IPS-18a (cell line): ENCODE measurements at regions not wholly inside any gene's neighbourhood (a gene's known extent, or its start where the extent isn't known, plus 50 kb on each side); places are given as distances from the start of the nearest gene placed in this dataset.

Experiments
- H3K27ac ChIP-seq: one replicate; pipeline ENCODE4 v1.5.1; 2013; ENCODE audit warnings: low read length
- H3K27me3 ChIP-seq: one replicate; pipeline ENCODE4 v1.6.1; 2013; ENCODE audit warnings: mild to moderate bottlenecking, low read length; ENCODE audit not compliant: control insufficient read depth, insufficient read depth
- H3K36me3 ChIP-seq: one replicate; pipeline ENCODE4 v1.6.1; 2013; ENCODE audit warnings: low read depth, low read length; ENCODE audit not compliant: control insufficient read depth
- H3K4me1 ChIP-seq: one replicate; pipeline ENCODE4 v1.6.1; 2013; ENCODE audit warnings: low read depth, low read length; ENCODE audit not compliant: control insufficient read depth
- H3K4me3 ChIP-seq: one replicate; pipeline ENCODE4 v1.5.1; 2013; ENCODE audit warnings: low read length
- H3K9ac ChIP-seq: one replicate; pipeline ENCODE4 v1.6.1; 2013; ENCODE audit warnings: mild to moderate bottlenecking, low read length, moderate library complexity
- H3K9me3 ChIP-seq: one replicate; pipeline ENCODE4 v1.6.1; 2013; ENCODE audit warnings: low read depth, low read length; ENCODE audit not compliant: control insufficient read depth

DNA sequence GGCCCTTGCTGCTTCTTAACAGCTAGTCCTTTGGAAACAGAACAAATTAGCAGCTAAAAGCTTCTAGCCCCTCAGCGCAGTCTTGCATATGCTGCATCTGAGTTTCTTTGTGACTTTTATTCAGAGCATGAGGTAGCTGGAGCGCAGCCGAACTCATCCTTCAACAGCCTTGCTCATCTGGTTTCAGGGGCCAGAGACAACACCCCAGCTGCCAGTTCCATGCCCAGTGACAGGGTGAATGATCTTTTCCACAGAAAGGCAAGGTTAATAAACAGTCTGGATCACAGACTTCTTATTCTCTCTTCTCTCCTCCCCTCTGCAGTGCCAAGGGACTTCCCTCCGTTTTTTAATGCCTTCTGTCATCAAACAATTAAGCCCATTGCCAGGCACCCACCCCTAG is 216.6 kb upstream of the INTU start:
- H3K36me3 ChIP-seq: no peaks in the 10 kb centered on the region
- no peaks in the 10 kb centered on the region for H3K9me3 ChIP-seq
- H3K4me1 ChIP-seq: no peaks in the 10 kb centered on the region
- H3K27ac ChIP-seq: no peak overlapping the region
- H3K9ac ChIP-seq: no peak overlapping the region
- no peak overlapping the region for H3K4me3 ChIP-seq
- no peaks in the 10 kb centered on the region for H3K27me3 ChIP-seq

DNA sequence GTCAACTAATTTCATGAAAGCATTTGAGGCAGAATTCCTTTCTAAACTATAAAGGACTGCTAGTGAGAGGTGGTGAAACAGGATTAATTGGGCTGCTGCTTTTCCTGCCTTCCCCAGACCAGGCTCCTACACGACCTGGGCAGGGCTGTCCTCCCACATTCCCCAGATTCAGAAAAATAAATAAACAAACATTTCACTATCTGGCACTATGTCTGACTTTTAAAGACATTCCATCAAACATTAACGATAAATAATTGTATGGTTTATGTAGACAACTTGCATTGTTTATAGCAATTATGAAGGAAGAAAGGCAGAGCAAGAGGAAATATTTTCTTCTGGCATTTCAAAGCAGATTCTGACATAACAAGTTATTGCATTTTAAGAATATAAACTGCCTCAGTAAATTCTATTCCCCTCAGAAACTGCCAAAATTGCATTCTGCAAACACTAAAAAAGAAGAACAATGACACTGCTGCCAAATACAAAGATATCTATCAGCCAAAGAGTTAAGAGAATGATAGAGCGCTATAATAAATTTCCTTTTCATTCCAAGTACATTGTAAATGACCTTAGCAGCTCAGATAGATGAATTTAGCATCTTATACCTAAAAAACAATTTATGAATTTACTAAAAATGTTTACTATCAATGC is 214.7 kb upstream of the INTU start:
- Histone ChIP-seq H3K9me3 (no peaks in the 10 kb centered on the region), H3K9ac (no peak overlapping the region), H3K27me3 (no peaks in the 10 kb centered on the region), H3K36me3 (no peaks in the 10 kb centered on the region), H3K27ac (no peak overlapping the region), H3K4me1 (no peaks in the 10 kb centered on the region), H3K4me3 (no peak overlapping the region)

DNA sequence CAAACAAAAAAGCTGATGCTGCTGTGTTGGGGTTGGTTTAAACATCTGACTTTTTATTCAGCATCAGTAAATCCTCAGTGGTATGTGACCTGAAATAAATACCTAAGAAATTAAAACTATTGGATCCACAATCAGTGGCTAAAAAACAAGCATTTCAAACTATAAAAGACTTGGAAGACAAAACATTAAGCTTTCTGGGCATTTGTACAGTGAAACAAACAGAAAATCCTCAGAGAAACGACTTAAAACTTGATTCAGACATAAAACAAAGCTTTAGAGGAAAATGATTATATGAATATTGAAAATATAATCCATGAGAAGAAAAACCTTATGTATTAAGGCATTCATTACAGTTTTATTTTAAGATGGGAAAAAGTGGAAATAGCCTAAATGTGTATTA is 213.3 kb upstream of the INTU start:
- no peaks in the 10 kb centered on the region for H3K4me1 ChIP-seq
- no peak overlapping the region for H3K4me3 ChIP-seq
- no peaks in the 10 kb centered on the region for H3K9me3 ChIP-seq
- H3K27ac ChIP-seq: no peak overlapping the region
- no peaks in the 10 kb centered on the region for H3K36me3 ChIP-seq
- no peaks in the 10 kb centered on the region for H3K27me3 ChIP-seq
- no peak overlapping the region for H3K9ac ChIP-seq

DNA sequence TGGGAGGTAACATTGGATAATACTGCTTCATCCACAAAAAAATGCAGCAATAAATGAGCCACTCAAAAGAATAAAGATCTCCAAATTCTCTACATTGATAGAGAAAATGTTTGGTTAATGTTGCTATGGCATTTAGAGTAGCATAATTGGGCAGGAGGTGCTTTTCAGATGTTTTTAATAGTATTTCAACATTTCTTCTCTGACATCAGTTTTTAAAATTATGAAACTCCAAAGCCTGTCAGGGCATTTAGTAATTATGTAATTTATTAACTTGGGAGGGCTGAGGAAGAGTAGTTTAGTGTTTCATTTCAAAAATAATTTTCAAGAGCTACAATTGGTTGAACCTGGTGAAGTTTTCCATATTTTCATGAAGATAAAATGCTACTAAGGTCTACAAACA is 211.3 kb upstream of the INTU start:
- H3K4me1 ChIP-seq: no peaks in the 10 kb centered on the region
- no peak overlapping the region for H3K4me3 ChIP-seq
- no peaks in the 10 kb centered on the region for H3K9me3 ChIP-seq
- no peaks in the 10 kb centered on the region for H3K36me3 ChIP-seq
- H3K9ac ChIP-seq: no peak overlapping the region
- H3K27ac ChIP-seq: no peak overlapping the region
- H3K27me3 ChIP-seq: no peaks in the 10 kb centered on the region

DNA sequence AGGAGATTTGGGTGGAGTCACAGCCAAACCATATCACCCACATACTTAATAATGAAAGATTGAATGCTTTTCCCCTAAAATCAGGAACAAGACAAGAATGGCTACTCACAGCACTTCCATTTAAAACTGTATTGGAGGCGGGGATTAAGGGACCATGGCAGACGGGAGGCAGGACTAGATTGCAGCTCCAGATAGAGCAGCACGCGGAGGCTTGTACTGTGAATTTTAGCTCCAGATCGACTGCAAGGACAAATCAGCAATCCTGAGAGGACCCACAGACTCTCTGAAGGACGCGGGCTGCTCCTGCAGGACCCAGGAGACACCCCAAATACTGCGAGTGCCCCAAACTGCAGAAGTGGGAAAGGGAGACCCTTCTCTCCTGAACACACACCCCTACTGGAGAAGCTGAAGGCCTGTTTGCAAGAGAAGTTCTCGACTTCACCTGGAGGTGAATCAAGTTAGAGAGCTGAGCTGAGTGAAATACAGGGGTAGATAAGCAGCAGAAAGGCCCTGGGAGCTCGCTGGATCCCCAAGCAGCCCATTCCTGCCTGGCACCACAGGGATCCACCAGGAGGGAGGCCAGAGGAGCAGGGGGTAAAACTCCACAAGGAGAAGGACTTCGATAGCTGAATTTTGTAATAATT is 207.4 kb upstream of the INTU start:
- no peaks in the 10 kb centered on the region for H3K27me3 ChIP-seq
- H3K4me3 ChIP-seq: no peak overlapping the region
- H3K9me3 ChIP-seq: no peaks in the 10 kb centered on the region
- H3K4me1 ChIP-seq: no peaks in the 10 kb centered on the region
- H3K27ac ChIP-seq: no peak overlapping the region
- H3K9ac ChIP-seq: no peak overlapping the region
- H3K36me3 ChIP-seq: no peaks in the 10 kb centered on the region

DNA sequence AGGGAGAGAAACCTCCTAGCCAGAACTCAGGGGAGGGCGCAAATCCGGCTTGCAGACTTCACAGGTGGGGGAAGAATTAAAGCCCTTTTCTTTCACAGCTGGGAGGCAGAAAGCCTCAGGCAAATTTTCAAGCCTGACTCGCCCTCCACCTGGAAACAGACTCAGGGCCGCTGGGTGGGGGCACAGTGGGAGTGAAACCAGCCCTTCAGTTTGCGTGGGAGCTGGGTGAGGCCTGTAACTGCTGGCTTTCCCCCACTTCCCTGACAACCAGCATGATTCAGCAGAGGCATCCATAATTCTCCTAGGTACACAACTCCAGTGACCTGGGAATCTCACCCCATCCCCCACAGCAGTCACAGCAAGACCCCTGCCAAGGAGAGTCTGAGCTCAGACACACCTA is 206.9 kb upstream of the INTU start:
- Histone ChIP-seq H3K9ac (no peak overlapping the region), H3K36me3 (no peaks in the 10 kb centered on the region), H3K27me3 (no peaks in the 10 kb centered on the region), H3K27ac (no peak overlapping the region), H3K9me3 (no peaks in the 10 kb centered on the region), H3K4me3 (no peak overlapping the region), H3K4me1 (no peaks in the 10 kb centered on the region)

DNA sequence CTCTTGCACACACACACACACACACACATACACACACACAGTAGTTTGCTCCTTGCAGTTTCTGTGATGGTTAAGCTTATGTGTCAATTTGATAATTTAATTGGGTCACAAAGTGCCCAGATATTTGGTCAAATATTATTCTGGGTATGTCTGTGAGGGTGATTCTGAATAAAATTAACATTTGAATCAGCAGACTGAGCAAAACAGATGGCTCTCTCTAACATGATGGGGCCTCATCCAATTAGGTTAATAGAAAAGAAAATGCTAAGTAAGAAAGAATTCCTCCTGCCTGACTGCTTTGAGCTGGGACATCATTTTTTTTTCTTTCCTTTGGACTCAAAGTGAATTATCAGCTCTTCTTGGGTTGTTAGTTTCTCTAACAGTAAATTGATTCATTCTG is 191.2 kb upstream of the INTU start:
- Histone ChIP-seq H3K4me1 (peaks cover 10% of the 10 kb centered on the region), H3K36me3 (no peaks in the 10 kb centered on the region), H3K4me3 (no peak overlapping the region), H3K27ac (no peak overlapping the region), H3K9ac (no peak overlapping the region), H3K27me3 (no peaks in the 10 kb centered on the region), H3K9me3 (no peaks in the 10 kb centered on the region)

DNA sequence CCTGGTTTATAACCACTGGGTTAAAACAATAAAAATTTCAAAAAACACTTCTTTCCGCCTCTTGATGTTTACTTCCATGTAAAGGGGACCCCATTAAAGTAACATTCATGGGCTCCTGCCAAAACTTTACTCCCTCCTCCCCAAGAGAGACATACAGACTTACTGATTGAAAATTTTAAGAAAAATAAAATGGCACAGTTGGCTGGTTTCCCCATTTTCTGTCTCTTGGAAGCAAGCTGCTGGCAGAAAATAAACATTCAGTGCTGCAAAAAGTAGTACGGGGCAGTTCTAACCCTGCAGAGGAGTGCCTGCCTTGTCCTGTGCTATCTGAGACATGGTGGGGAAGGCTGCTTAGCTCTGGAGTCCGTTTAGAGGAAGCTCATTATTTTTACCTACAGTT is 187.3 kb upstream of the INTU start:
- Histone ChIP-seq H3K9me3 (no peaks in the 10 kb centered on the region), H3K27ac (no peak overlapping the region), H3K27me3 (no peaks in the 10 kb centered on the region), H3K36me3 (no peaks in the 10 kb centered on the region), H3K4me1 (peaks cover 10% of the 10 kb centered on the region), H3K9ac (no peak overlapping the region), H3K4me3 (no peak overlapping the region)

DNA sequence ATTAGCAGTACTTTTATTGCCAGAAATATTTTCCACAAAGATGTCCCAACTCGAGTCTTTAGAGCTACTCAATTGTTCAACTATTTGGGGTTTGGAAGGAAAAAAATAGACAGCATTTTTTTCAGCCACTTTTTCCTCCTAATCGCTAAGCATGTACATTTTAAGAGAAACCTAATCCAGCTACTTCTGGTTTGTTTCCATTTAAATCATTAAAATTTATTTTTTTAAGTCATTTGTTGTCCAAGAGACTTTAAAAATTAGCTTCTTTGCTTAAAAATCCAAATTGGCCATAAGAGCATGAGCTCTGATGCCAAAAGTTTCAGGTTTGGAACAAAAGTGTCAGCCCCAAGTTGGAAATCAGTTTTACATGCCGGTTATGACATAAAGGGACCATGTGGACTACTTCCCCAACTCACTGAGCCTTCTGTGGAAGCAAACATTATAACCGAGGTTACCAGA is 186.3 kb upstream of the INTU start:
- no peak overlapping the region for H3K27ac ChIP-seq
- no peaks in the 10 kb centered on the region for H3K36me3 ChIP-seq
- no peak overlapping the region for H3K4me3 ChIP-seq
- no peaks in the 10 kb centered on the region for H3K9me3 ChIP-seq
- H3K9ac ChIP-seq: no peak overlapping the region
- H3K27me3 ChIP-seq: no peaks in the 10 kb centered on the region
- peaks cover 6% of the 10 kb centered on the region for H3K4me1 ChIP-seq

DNA sequence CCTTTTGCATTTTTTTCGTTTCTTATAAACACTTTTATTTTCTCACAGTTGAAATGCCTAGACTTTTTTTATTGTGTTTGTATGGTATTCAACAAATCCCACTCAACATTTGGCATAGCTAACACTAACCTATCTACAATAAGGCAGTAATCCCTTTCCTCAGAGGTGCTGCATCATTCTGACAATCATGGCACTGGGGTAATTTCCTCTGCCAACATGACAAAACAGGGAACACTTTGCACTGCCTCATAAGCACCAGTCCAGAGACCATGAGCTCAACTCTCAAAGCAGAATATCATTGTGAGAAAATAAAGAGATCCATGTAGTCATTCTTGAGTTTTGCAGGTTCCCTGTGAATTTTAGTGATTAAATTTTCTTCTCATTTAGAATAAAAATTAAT is 183.8 kb upstream of the INTU start:
- Histone ChIP-seq H3K4me3 (no peak overlapping the region), H3K4me1 (no peaks in the 10 kb centered on the region), H3K27ac (no peak overlapping the region), H3K9me3 (no peaks in the 10 kb centered on the region), H3K9ac (no peak overlapping the region), H3K36me3 (no peaks in the 10 kb centered on the region), H3K27me3 (no peaks in the 10 kb centered on the region)

DNA sequence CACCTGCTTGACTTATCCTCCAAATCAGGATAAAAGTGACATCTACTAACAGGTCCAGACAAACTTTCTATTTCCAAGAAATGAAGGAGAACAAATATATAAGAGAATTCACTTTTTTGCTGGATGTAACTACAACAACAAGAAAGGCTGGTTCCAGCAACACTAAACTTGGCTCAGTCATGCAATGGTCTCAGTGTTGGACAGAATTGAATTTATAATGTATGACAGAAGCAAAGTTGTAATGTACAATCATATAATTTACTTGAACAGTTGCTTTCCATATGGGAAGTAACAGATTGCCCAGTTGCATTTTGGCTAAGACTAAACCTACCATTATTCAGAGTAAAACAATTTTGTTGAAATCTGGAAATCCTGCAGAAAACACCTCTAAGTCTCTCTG is 183.3 kb upstream of the INTU start:
- no peaks in the 10 kb centered on the region for H3K27me3 ChIP-seq
- no peak overlapping the region for H3K9ac ChIP-seq
- no peak overlapping the region for H3K4me3 ChIP-seq
- no peaks in the 10 kb centered on the region for H3K9me3 ChIP-seq
- no peaks in the 10 kb centered on the region for H3K36me3 ChIP-seq
- no peaks in the 10 kb centered on the region for H3K4me1 ChIP-seq
- H3K27ac ChIP-seq: no peak overlapping the region

DNA sequence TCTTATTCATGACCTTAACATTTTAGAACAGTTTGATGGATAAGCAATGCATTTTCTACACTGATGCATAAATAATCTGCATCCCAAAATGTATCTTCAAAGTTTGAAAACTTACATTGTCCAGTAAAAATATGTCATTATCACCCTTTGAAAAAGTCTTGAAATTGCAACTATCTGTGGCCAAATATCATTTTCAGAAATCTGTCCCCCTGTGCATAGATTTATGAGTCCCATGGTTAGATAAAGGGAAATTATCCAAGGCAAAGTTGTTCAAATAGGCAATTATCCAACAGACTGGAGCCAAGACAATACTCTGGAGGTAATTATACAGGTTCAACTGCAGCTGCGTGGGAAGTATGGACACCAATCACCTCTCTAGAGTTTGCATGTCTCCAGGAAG is 182.5 kb upstream of the INTU start:
- Histone ChIP-seq H3K9me3 (no peaks in the 10 kb centered on the region), H3K27ac (no peak overlapping the region), H3K4me1 (no peaks in the 10 kb centered on the region), H3K4me3 (no peak overlapping the region), H3K9ac (no peak overlapping the region), H3K36me3 (no peaks in the 10 kb centered on the region), H3K27me3 (no peaks in the 10 kb centered on the region)
